Lung microvascular endothelial cell (primary cell): ENCODE measurements at regions not wholly inside any gene's neighbourhood (a gene's known extent, or its start where the extent isn't known, plus 50 kb on each side); places are given as distances from the start of the nearest gene placed in this dataset.
"Not testable (repeated sequence)": the region's sequence is repeated elsewhere in the genome, so short reads cannot be mapped to it uniquely, and the experiment has no call there.

Source experiments
- DNase-seq, 2 donors: peaks; one replicate each; pipeline versions ENCODE4 v3.0.0 to v3.0.0-alpha.2; 2010; ENCODE audit warnings: low read depth in 2 of 2

GRCh38 chr6:57984575-57984974 lies 667.1 kb downstream of the PRIM2 start:
- DNase-seq, result not testable (repeated sequence)

- DNase-seq, result not testable (repeated sequence)
These were observed 668.3 kb downstream of the PRIM2 start for GRCh38 chr6:57985734-57986133.

- DNase-seq, result not testable (repeated sequence)
These were observed 669.2 kb downstream of the PRIM2 start for GRCh38 chr6:57986584-57986983.

- not testable (repeated sequence) for DNase-seq
These were observed 672.2 kb downstream of the PRIM2 start for GRCh38 chr6:57989520-57990080.

GRCh38 chr6:57998858-57999619 lies 681.6 kb downstream of the PRIM2 start:
- not testable (repeated sequence) for DNase-seq

GRCh38 chr6:58000233-58000632 lies 682.8 kb downstream of the PRIM2 start:
- DNase-seq, result not testable (repeated sequence)

- peak in 1 of 2 donors; percentile 1 for DNase-seq
These were observed 686.2 kb downstream of the PRIM2 start for GRCh38 chr6:58003417-58004167.

- not testable (repeated sequence) for DNase-seq
These were observed 690.0 kb downstream of the PRIM2 start for GRCh38 chr6:58007334-58008000.

- DNase-seq, result not testable (repeated sequence)
These were observed 690.5 kb downstream of the PRIM2 start for GRCh38 chr6:58008001-58008335.

- not testable (repeated sequence) for DNase-seq
These were observed 694.6 kb downstream of the PRIM2 start for GRCh38 chr6:58011954-58012600.

GRCh38 chr6:58016614-58017013 lies 699.2 kb downstream of the PRIM2 start:
- DNase-seq, result not testable (repeated sequence)

GRCh38 chr6:58028188-58028587 lies 710.8 kb downstream of the PRIM2 start:
- not testable (repeated sequence) for DNase-seq

- not testable (repeated sequence) for DNase-seq
These were observed 720.8 kb downstream of the PRIM2 start for GRCh38 chr6:58038213-58038612.

- DNase-seq, result not testable (repeated sequence)
These were observed 729.2 kb downstream of the PRIM2 start for GRCh38 chr6:58046584-58046983.

GRCh38 chr6:58047389-58047788 lies 730.0 kb downstream of the PRIM2 start:
- DNase-seq, result not testable (repeated sequence)

- not testable (repeated sequence) for DNase-seq
These were observed 730.4 kb downstream of the PRIM2 start for GRCh38 chr6:58047865-58048264.

- DNase-seq, result not testable (repeated sequence)
These were observed 738.2 kb downstream of the PRIM2 start for GRCh38 chr6:58055465-58056176.

GRCh38 chr6:58059701-58060100 lies 742.3 kb downstream of the PRIM2 start:
- DNase-seq, result peak in 1 of 2 donors; percentile 1

- not testable (repeated sequence) for DNase-seq
These were observed 746.1 kb downstream of the PRIM2 start for GRCh38 chr6:58063542-58063941.

GRCh38 chr6:58067867-58068548 lies 750.6 kb downstream of the PRIM2 start:
- DNase-seq, result not testable (repeated sequence)
